Stimulated activated memory B cell treated with anti-CD40 and anti-IgM and Interleukin-4, amounts not matched to agents 10 μg/mL and 1 μg/mL and 100 μg/mL, for 72 hours (primary cell): ENCODE measurements at regions not wholly inside any gene's neighbourhood (a gene's known extent, or its start where the extent isn't known, plus 50 kb on each side); places are given as distances from the start of the nearest gene placed in this dataset.
"Not testable (repeated sequence)": the region's sequence is repeated elsewhere in the genome, so short reads cannot be mapped to it uniquely, and the experiment has no call there.

Source experiments
- ATAC-seq: fragments of 150-1000 bp; cut with Tn5 transposase; 2 replicates; pipeline ENCODE4 v1.10.0; 2021
- H3K27ac Mint-ChIP-seq: one replicate; pipeline ENCODE4 v1.8.0; 2022; ENCODE audit warnings: mild to moderate bottlenecking, mixed read lengths
- H3K27me3 Mint-ChIP-seq: one replicate; pipeline ENCODE4 v1.8.0; 2022; ENCODE audit warnings: mixed read lengths
- H3K36me3 Mint-ChIP-seq: one replicate; pipeline ENCODE4 v1.8.0; 2022; ENCODE audit warnings: mixed read lengths
- H3K4me1 Mint-ChIP-seq: one replicate; pipeline ENCODE4 v1.8.0; 2022; ENCODE audit warnings: mixed read lengths
- H3K4me3 Mint-ChIP-seq: one replicate; pipeline ENCODE4 v1.8.0; 2022; ENCODE audit warnings: mild to moderate bottlenecking, moderate library complexity, mixed read lengths
- H3K9me3 Mint-ChIP-seq: one replicate; pipeline ENCODE4 v1.8.0; 2022; ENCODE audit warnings: mixed read lengths

GRCh38 chr4:75422998-75423397 lies 91.2 kb downstream of the RCHY1 start:
- Mint-ChIP-seq H3K36me3 (no peaks in the 10 kb centered on the region), H3K4me3 (no peak overlapping the region), H3K27ac (no peak overlapping the region), H3K4me1 (no peaks in the 10 kb centered on the region), H3K27me3 (peaks cover 9% of the 10 kb centered on the region), H3K9me3 (peaks cover 3% of the 10 kb centered on the region)
- no peak for ATAC-seq

GRCh38 chr4:75412746-75413145 lies 101.5 kb downstream of the RCHY1 start:
- no peak overlapping the region for H3K27ac Mint-ChIP-seq
- no peak for ATAC-seq
- H3K27me3 Mint-ChIP-seq, result peaks cover 13% of the 10 kb centered on the region
- no peaks in the 10 kb centered on the region for H3K36me3 Mint-ChIP-seq
- H3K4me3 Mint-ChIP-seq, result no peak overlapping the region
- H3K4me1 Mint-ChIP-seq, result no peaks in the 10 kb centered on the region
- H3K9me3 Mint-ChIP-seq, result peaks cover 8% of the 10 kb centered on the region

GRCh38 chr4:75398501-75398900 lies 115.7 kb downstream of the RCHY1 start:
- Mint-ChIP-seq H3K27me3 (peaks cover 36% of the 10 kb centered on the region), H3K9me3 (no peaks in the 10 kb centered on the region), H3K36me3 (no peaks in the 10 kb centered on the region), H3K4me1 (no peaks in the 10 kb centered on the region), H3K27ac (no peak overlapping the region), H3K4me3 (no peak overlapping the region)
- ATAC-seq, result no peak

GRCh38 chr4:75391489-75392166 lies 122.6 kb downstream of the RCHY1 start:
- Mint-ChIP-seq H3K9me3 (no peaks in the 10 kb centered on the region), H3K36me3 (no peaks in the 10 kb centered on the region), H3K4me3 (no peak overlapping the region), H3K4me1 (peaks cover 14% of the 10 kb centered on the region), H3K27ac (no peak overlapping the region), H3K27me3 (peaks cover 9% of the 10 kb centered on the region)
- peak; percentile 67 for ATAC-seq

- not testable (repeated sequence) for H3K4me1 Mint-ChIP-seq, H3K27me3 Mint-ChIP-seq, H3K36me3 Mint-ChIP-seq, H3K4me3 Mint-ChIP-seq, ATAC-seq, H3K27ac Mint-ChIP-seq, H3K9me3 Mint-ChIP-seq
These were observed 127.8 kb downstream of the RCHY1 start for GRCh38 chr4:75386426-75386825.

GRCh38 chr4:75385106-75385505 lies 129.1 kb downstream of the RCHY1 start:
- no peak overlapping the region for H3K4me3 Mint-ChIP-seq
- H3K4me1 Mint-ChIP-seq, result no peaks in the 10 kb centered on the region
- H3K27me3 Mint-ChIP-seq, result no peaks in the 10 kb centered on the region
- no peaks in the 10 kb centered on the region for H3K36me3 Mint-ChIP-seq
- H3K9me3 Mint-ChIP-seq, result peaks cover 5% of the 10 kb centered on the region
- no peak overlapping the region for H3K27ac Mint-ChIP-seq
- no peak for ATAC-seq

GRCh38 chr4:75376543-75376942 lies 137.7 kb downstream of the RCHY1 start:
- no peak overlapping the region for H3K4me3 Mint-ChIP-seq
- no peak for ATAC-seq

GRCh38 chr4:75371915-75372314 lies 142.3 kb downstream of the RCHY1 start:
- no peak for ATAC-seq
- Mint-ChIP-seq H3K27ac (no peak overlapping the region), H3K36me3 (no peaks in the 10 kb centered on the region), H3K9me3 (no peaks in the 10 kb centered on the region), H3K4me3 (no peak overlapping the region), H3K4me1 (no peaks in the 10 kb centered on the region), H3K27me3 (peaks cover 19% of the 10 kb centered on the region)

More at GRCh38 chr4:75376543-75376942, 137.7 kb downstream of the RCHY1 start:
- Mint-ChIP-seq H3K27ac (no peak overlapping the region), H3K27me3 (peaks cover 13% of the 10 kb centered on the region), H3K4me1 (no peaks in the 10 kb centered on the region), H3K9me3 (peaks cover 5% of the 10 kb centered on the region), H3K36me3 (no peaks in the 10 kb centered on the region)

GRCh38 chr4:75370576-75370975 lies 143.6 kb downstream of the RCHY1 start:
- no peaks in the 10 kb centered on the region for H3K36me3 Mint-ChIP-seq
- no peak overlapping the region for H3K27ac Mint-ChIP-seq
- no peak overlapping the region for H3K4me3 Mint-ChIP-seq

GRCh38 chr4:75345423-75345822 lies 168.8 kb downstream of the RCHY1 start:
- Mint-ChIP-seq H3K9me3 (no peaks in the 10 kb centered on the region), H3K4me1 (no peaks in the 10 kb centered on the region), H3K4me3 (no peak overlapping the region), H3K27me3 (peaks cover 10% of the 10 kb centered on the region), H3K36me3 (no peaks in the 10 kb centered on the region), H3K27ac (no peak overlapping the region)
- no peak for ATAC-seq

More at GRCh38 chr4:75370576-75370975, 143.6 kb downstream of the RCHY1 start:
- Mint-ChIP-seq H3K27me3 (peaks cover 19% of the 10 kb centered on the region), H3K9me3 (no peaks in the 10 kb centered on the region), H3K4me1 (no peaks in the 10 kb centered on the region)
- ATAC-seq, result no peak

- Mint-ChIP-seq H3K27ac (no peak overlapping the region), H3K4me1 (no peaks in the 10 kb centered on the region), H3K4me3 (no peak overlapping the region), H3K36me3 (no peaks in the 10 kb centered on the region), H3K9me3 (no peaks in the 10 kb centered on the region), H3K27me3 (peaks cover 10% of the 10 kb centered on the region)
- no peak for ATAC-seq
These were observed 169.3 kb downstream of the RCHY1 start for GRCh38 chr4:75344915-75345314.

- no peak for ATAC-seq
- Mint-ChIP-seq H3K4me1 (no peaks in the 10 kb centered on the region), H3K36me3 (no peaks in the 10 kb centered on the region), H3K27me3 (peaks cover 10% of the 10 kb centered on the region), H3K4me3 (no peak overlapping the region), H3K27ac (no peak overlapping the region), H3K9me3 (no peaks in the 10 kb centered on the region)
These were observed 170.9 kb downstream of the RCHY1 start for GRCh38 chr4:75343333-75343732.

GRCh38 chr4:75340561-75340960 lies 173.6 kb downstream of the RCHY1 start:
- Mint-ChIP-seq H3K4me1 (no peaks in the 10 kb centered on the region), H3K27me3 (peaks cover 9% of the 10 kb centered on the region), H3K4me3 (no peak overlapping the region), H3K27ac (no peak overlapping the region), H3K36me3 (no peaks in the 10 kb centered on the region), H3K9me3 (peaks cover under 1% of the 10 kb centered on the region)
- ATAC-seq, result no peak

- H3K27ac Mint-ChIP-seq, result no peak overlapping the region
- no peak overlapping the region for H3K4me3 Mint-ChIP-seq
- no peaks in the 10 kb centered on the region for H3K4me1 Mint-ChIP-seq
- H3K9me3 Mint-ChIP-seq, result peaks cover 10% of the 10 kb centered on the region
- ATAC-seq, result no peak
- H3K36me3 Mint-ChIP-seq, result no peaks in the 10 kb centered on the region
- peaks cover 9% of the 10 kb centered on the region for H3K27me3 Mint-ChIP-seq
These were observed 175.8 kb downstream of the RCHY1 start for GRCh38 chr4:75338352-75338880.

GRCh38 chr4:75327804-75328512 lies 186.2 kb downstream of the RCHY1 start:
- ATAC-seq, result no peak

More at GRCh38 chr4:75327804-75328512, 186.2 kb downstream of the RCHY1 start:
- Mint-ChIP-seq H3K4me3 (no peak overlapping the region), H3K36me3 (no peaks in the 10 kb centered on the region), H3K27ac (no peak overlapping the region), H3K4me1 (no peaks in the 10 kb centered on the region), H3K9me3 (peaks cover 4% of the 10 kb centered on the region), H3K27me3 (no peaks in the 10 kb centered on the region)
